Coronary artery (tissue), 2 donors: ENCODE measurements at regions not wholly inside any gene's neighbourhood (a gene's known extent, or its start where the extent isn't known, plus 50 kb on each side); places are given as distances from the start of the nearest gene placed in this dataset.

Experiments used
- DNase-seq: peaks from one replicate; pipeline ENCODE4 v3.0.0-alpha.2; 2017; ENCODE audit warnings: low spot score
- H3K27ac ChIP-seq, 2 donors: fragments of 200-600 bp; sonication (generic); one replicate each; pipeline ENCODE4 v1.5.1; 2016 to 2019
- H3K4me3 ChIP-seq: fragments of 200-600 bp; sonication (generic); 2 replicates; pipeline ENCODE4 v1.5.1; 2016; ENCODE audit warnings: mild to moderate bottlenecking, moderate library complexity
- TF ChIP-seq, protein P1 (sequence below): fragments of 200-600 bp; sonication (generic); IDR thresholded peaks from one replicate; pipeline ENCODE4 v1.5.1; 2019; ENCODE audit warnings: antibody characterized with exemption

DNA sequence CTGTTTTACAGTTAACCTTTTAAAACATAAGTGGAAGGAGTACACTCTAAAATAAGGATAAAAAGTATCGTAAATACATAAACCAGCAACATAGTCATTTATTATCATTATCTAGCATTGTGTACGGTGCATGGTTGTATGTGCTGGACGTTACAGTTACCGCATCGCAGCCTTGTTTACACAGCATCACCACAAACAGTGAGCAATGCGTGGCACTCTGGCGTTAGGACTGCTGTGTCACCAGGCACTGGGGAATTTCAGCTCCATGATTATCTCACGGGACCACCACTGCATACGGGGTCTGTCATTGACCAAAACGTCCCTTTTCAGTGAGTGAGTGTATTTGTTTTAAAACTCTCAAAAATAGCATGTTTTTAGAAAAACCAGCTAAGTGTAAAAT lies 103.0 kb upstream of the SNTG2 start:
- H3K4me3 ChIP-seq = no peak overlapping the region
- no peak overlapping the region for H3K27ac ChIP-seq
- TF ChIP-seq, protein P1, sequence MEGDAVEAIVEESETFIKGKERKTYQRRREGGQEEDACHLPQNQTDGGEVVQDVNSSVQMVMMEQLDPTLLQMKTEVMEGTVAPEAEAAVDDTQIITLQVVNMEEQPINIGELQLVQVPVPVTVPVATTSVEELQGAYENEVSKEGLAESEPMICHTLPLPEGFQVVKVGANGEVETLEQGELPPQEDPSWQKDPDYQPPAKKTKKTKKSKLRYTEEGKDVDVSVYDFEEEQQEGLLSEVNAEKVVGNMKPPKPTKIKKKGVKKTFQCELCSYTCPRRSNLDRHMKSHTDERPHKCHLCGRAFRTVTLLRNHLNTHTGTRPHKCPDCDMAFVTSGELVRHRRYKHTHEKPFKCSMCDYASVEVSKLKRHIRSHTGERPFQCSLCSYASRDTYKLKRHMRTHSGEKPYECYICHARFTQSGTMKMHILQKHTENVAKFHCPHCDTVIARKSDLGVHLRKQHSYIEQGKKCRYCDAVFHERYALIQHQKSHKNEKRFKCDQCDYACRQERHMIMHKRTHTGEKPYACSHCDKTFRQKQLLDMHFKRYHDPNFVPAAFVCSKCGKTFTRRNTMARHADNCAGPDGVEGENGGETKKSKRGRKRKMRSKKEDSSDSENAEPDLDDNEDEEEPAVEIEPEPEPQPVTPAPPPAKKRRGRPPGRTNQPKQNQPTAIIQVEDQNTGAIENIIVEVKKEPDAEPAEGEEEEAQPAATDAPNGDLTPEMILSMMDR = no peak
- no peak for DNase-seq

DNA sequence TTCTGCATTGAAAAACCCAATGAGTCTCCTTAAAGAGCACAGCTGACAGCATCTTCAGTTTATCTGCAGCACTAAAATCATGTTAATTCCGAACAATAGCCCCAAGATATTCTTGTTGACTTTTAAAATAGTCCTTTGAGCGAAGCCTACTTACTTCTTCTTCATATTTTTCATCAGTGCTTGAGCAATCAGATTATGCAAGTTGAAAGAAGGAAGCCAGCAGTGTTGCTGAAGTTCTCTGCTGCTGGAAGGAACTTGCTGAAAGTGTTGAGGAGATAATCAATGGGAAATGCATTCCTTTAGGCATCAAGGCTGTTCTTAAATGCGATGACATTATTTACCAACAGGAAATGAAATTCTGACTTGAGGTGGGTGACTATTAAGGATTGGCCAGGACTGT lies 105.9 kb upstream of the SNTG2 start:
- Histone ChIP-seq H3K27ac (no peak overlapping the region), H3K4me3 (no peak overlapping the region)
- no peak for DNase-seq
- TF ChIP-seq, protein P1 = no peak

DNA sequence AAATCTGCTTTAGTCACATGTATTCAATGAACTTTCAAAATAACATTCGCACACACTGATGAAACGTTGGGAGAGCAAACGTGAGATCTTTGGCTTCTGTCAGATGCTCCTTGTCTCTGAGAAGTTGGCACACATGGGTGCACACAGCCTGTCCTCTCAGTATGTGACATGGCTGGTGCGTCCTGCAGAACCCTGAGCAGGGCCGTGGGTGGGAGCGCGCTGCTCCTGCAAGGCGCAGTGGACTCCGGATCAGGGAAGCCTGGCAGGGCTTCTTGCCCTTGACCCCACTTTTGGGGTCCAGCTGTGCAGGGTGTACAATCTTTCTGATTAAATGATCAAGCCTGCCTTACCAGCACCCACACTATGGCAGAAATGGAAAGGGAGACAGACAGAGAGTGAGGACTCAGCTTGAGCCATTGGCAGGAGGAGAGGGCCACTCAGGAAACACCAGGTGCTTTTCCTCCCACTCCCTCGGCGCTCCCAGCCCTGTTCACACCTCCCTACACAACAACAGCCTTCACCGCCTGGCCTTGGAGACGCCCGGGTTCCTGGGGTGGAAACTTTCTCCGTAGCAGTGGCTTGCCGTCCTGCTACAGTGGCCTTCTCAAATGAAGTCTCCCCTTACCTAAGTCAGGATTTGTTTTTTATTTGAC lies 108.4 kb upstream of the SNTG2 start:
- no peak for DNase-seq
- no peak overlapping the region for H3K27ac ChIP-seq
- no peak overlapping the region for H3K4me3 ChIP-seq
- TF ChIP-seq, protein P1 = no peak

DNA sequence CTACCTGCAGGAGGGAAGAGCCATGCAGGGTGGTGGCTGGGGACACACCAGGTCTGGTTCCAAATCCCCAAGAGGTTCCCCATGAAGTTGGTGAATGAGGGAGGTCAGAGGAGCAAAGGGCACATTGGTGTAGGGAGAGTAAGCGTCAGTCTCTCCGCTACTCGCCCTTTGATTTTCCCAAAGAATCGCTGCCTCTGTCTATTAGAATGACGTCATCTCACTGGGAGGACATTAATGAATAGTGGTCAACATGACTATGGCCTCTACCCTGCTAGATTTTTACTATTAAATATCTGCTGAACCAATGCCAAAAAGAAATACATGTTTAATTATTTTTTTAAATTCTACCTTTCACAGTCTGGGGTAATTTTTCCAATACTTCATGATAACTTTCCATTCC lies 109.6 kb upstream of the SNTG2 start:
- TF ChIP-seq, protein P1 = no peak

DNA sequence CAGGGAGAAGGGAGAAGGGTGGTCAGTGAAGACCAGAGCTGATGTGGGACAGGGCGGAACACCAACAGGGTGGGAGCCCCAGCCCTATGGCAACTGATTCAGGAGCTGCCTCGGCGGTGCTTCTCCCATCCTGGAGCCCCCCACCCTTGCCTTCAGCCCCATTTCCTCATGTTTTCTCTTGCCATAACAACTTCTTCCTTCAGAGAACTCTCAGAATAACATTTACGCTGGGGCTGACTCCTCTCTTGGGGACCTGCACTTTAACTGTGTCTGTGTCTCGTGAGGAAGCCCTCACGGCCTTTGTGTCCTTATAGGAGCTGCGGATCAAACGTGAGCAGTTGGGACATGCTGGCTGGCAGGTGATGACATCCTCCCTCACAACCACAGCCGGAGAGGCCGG lies 116.4 kb upstream of the SNTG2 start:
- DNase-seq = no peak
- H3K27ac ChIP-seq = no peak overlapping the region
- TF ChIP-seq, protein P1 = no peak
- H3K4me3 ChIP-seq = no peak overlapping the region

More for the DNA sequence above, 109.6 kb upstream of the SNTG2 start:
- DNase-seq = no peak
- Histone ChIP-seq H3K4me3 (no peak overlapping the region), H3K27ac (no peak overlapping the region)

DNA sequence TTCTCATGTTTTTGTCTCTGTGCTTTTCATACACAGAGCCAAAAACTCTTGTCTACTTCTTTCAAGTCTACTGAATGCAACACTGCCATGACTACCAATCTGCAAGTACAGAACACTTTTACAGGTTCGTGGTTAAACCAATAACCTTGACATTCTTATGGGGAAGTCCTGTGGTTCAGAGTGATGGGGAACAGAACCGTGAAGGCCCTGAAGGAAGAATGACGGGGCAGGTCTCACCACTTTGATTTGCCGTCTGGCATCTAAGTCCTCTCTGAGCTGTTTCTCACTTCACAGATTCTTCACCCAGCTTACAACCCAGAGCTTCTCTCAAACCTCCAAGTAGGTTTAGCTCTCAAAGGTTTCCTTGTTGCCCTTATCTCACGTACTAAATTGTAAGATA lies 117.5 kb upstream of the SNTG2 start:
- no peak overlapping the region for H3K27ac ChIP-seq
- H3K4me3 ChIP-seq = no peak overlapping the region
- TF ChIP-seq, protein P1 = no peak
- no peak for DNase-seq

DNA sequence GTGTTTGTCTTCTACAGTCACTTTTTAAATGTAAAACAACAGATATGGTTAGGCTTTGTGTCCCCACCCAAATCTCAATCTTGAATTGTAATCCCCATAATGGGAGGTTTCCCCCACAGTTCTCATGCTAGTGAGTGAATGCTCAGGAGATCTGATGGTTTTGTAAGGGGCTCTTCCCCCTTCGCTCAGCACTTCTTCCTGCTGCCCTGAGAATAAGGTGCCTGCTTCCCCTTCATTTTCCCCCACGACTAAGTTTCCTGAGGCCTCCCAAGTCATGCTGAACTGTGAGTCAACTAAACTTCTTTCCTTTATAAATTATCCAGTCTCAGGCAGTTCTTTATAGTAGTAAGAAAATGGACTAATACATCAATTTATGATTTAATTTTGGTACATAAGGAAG lies 118.0 kb upstream of the SNTG2 start:
- Histone ChIP-seq H3K27ac (no peak overlapping the region), H3K4me3 (no peak overlapping the region)
- TF ChIP-seq, protein P1 = no peak
- no peak for DNase-seq
